SK-N-MC (cell line): ENCODE measurements at regions not wholly inside any gene's neighbourhood (a gene's known extent, or its start where the extent isn't known, plus 50 kb on each side); places are given as distances from the start of the nearest gene placed in this dataset.

ENCODE experiments used
- EZH2 ChIP-seq: fragments of 200-600 bp; sonication (generic); IDR thresholded peaks from one replicate; pipeline ENCODE4 v1.6.1; 2017; ENCODE audit warnings: antibody characterized with exemption
- POLR2AphosphoS5 ChIP-seq: IDR thresholded peaks from 2 replicates; pipeline ENCODE4 v1.6.1; 2012; ENCODE audit warnings: mild to moderate bottlenecking, low read depth, low read length, borderline replicate concordance

- TF ChIP-seq POLR2AphosphoS5, result no peak
- no peak for TF ChIP-seq EZH2
These were observed 1283.0 kb upstream of the CDH2 start for GRCh38 chr18:29459972-29460371.
